Activated CD4-positive, alpha-beta T cell treated with anti-CD3 and anti-CD28 coated beads for 4 hours (primary cell): ENCODE measurements at regions not wholly inside any gene's neighbourhood (a gene's known extent, or its start where the extent isn't known, plus 50 kb on each side); places are given as distances from the start of the nearest gene placed in this dataset.
"Not testable (repeated sequence)": the region's sequence is repeated elsewhere in the genome, so short reads cannot be mapped to it uniquely, and the experiment has no call there.

Experiments
- DNase-seq, 2 donors: peaks; one replicate each; pipeline ENCODE4 v3.0.0-alpha.2; 2020

DNA sequence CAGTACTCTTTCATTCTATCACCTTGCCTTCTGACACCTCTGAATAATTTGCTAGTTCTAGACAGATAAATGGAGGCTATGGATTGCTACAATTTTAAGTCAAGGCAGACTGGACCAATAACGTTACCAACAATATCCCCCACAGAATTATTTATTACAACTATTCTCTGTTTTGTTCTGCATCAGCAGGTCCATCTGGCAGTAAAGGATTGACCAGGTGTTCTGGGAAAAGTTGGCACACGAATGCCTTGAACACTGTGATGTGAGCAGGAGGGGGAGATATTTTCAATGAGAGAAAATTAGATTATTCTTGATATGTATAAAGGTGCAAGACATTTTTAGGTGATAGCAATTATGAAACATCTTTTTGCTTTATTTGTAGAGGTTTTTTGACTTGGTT is 718.8 kb upstream of the TMPRSS15 start:
- no peak for DNase-seq

DNA sequence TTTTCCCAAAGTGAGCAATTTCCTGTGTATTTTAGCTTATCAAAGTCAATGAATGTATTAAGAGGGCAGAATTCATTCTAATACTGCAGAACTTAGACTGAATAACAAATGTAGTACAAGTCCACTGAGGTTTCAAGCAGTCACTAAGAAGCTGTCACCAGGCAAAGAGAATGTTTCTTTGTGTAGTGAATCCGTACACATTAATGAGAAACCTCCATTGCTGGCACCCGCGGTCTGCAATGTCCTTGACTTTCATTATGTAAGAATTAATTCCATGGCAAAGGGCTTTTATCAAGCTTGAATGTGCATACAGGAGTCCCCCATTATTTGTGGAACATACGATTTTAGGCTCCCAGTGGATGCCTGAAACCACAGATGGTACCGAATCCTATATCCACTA is 719.5 kb upstream of the TMPRSS15 start:
- DNase-seq: no peak

- no peak for DNase-seq
These were observed 719.9 kb upstream of the TMPRSS15 start for GRCh38 chr21:19123525-19123924.

GRCh38 chr21:19124691-19125090 is 721.1 kb upstream of the TMPRSS15 start:
- no peak for DNase-seq

GRCh38 chr21:19130379-19131028 is 726.9 kb upstream of the TMPRSS15 start:
- DNase-seq: no peak

- DNase-seq: no peak
These were observed 737.9 kb upstream of the TMPRSS15 start for GRCh38 chr21:19141511-19141910.

DNA sequence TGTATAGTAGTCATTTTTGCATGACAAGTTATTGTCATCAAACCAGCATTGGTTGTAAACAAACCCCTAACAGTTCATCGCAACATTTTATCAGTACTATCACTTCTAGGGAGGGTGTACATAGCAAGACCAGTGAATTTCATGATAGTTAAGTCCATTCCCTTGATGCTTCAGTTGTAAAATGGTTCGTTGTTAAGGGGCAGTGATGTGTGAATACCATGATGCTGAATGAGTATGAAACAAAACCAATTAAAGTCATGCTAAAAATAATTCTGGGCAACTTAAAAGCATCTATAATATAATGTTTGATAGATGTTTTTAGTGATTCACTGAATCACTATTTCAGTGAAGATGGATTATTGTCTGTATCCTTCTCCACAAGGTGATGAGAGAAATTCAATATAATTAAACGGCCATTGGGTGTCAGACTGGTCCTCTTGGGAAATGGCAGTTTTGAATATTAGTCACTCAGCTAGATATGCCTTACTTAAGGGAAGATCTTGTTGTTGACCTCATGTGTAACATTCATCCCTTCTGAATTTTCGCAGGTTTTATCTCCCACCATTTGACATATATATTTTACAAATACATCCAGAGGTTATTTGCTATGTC is 742.2 kb upstream of the TMPRSS15 start:
- DNase-seq: no peak

DNA sequence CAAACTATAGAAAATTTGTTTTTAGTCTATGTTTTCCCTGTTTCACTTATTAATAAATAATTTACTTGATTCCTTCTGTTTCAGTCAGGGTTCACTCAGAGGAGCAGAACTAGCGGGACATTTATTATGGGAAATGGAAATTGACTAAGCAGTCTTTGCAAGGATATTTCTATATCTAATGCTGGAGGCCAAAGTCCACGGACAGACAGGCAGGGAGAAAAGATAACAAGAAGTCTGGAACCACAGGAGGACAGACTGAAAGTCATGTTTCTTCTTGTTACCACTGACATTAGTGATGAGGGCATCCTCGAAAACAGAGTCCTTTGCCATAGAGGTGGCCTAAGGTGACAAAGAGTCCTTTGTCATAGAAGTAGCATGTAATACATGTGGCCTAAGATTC is 744.5 kb upstream of the TMPRSS15 start:
- DNase-seq: no peak

- DNase-seq: no peak
These were observed 768.0 kb upstream of the TMPRSS15 start for GRCh38 chr21:19171585-19171984.

GRCh38 chr21:19181604-19182140 is 778.1 kb upstream of the TMPRSS15 start:
- no peak for DNase-seq

GRCh38 chr21:19197950-19198349 is 794.4 kb upstream of the TMPRSS15 start:
- no peak for DNase-seq

DNA sequence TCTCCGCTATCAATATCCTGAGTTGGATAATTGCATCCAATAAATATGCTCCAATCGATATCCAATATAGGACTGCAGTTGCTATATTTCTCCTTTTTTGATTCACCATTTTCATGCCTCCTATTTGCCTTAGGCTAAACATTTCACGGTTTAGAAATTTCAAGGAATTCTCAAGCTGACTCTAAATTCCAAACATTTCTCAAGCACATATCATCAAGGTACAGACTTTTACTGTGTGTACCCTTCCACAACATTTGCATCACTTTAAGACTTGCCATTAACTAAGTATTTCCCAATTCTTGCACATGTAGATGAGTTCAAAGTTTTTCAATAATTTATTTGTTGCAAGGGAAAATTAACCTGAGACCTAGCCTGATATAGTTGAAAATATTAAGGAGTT is 795.2 kb upstream of the TMPRSS15 start:
- DNase-seq: no peak

- no peak for DNase-seq
These were observed 814.6 kb upstream of the TMPRSS15 start for GRCh38 chr21:19218163-19218562.

GRCh38 chr21:19224090-19224489 is 820.5 kb upstream of the TMPRSS15 start:
- DNase-seq: no peak

DNA sequence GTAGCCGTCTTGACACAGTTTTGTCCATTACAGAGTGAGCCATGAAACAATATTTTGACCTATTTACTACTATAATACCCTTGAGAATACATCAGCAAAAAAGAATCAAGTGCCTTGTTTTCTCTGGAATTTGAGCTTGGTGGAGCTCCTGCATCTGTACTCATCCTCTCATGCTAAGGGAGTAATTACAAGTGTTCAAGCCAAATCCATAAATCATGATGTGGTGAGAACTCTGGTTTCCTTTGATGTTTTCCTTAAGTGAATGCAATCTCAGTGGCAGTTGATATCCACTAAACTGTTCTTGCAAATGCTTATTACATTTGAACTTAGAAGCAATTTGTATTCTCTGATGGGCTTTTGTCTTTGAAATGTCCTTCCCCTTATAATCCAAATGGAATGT is 824.6 kb upstream of the TMPRSS15 start:
- DNase-seq: no peak

DNA sequence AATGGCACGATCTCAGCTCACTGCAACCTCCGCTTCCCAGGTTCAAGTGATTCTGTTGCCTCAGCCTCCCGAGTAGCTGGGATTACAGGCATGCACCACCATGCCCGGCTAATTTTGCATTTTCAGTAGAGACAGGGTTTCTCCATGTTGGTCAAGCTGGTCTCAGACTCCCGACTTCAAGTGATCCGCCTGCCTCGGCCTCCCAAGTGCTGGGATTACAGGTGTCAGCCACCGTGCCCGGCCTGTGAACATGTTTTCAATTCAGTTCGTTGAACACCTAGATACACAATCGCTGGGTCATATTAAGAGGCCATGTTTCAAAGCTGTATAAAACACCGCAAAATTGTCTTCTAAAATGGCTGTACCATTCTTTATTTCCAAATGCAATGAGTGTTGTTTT is 830.3 kb upstream of the TMPRSS15 start:
- not testable (repeated sequence) for DNase-seq

- DNase-seq: no peak
These were observed 832.6 kb upstream of the TMPRSS15 start for GRCh38 chr21:19236209-19236608.

DNA sequence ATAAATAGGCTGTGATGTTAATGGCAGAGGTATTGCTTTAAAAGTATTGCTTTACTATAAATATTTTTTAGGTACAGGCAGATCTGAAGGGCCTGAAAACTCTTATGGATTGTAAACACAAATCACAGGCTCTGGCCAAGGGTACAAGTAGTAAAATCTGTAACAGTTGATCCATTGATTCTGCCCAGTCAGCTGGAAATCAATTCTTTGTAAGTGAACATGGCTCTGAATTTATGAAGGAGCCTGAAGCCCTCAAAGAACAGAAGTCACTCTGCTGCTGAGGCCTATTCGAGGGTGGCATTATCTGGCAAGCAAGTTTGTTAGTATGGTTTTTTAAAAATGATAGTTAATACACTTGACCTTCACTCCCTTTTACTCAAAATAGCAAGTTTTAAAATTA is 834.0 kb upstream of the TMPRSS15 start:
- no peak for DNase-seq

GRCh38 chr21:19239696-19240095 is 836.1 kb upstream of the TMPRSS15 start:
- DNase-seq: no peak

GRCh38 chr21:19244502-19245187 is 841.1 kb upstream of the TMPRSS15 start:
- no peak for DNase-seq

GRCh38 chr21:19245188-19245580 is 841.6 kb upstream of the TMPRSS15 start:
- DNase-seq: no peak

DNA sequence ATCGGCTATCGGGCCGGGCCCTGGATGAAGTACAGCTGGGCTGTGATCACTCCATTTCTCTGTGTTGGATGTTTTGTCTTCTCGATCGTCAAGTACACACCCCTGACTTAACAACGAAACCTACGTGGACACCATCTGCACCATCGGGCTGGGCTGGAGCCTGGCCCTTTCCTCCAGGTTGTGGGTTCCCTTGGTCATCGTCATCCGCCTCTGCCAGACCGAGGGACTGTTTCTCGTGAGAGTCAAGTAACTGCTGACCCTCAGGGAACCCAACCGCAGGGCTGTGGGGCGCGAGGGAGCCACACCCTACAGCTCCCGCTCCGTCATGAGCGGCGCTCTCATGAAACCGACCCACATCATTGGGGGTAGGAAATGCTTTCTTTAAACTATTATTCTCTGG is 842.4 kb upstream of the TMPRSS15 start:
- no peak for DNase-seq

DNA sequence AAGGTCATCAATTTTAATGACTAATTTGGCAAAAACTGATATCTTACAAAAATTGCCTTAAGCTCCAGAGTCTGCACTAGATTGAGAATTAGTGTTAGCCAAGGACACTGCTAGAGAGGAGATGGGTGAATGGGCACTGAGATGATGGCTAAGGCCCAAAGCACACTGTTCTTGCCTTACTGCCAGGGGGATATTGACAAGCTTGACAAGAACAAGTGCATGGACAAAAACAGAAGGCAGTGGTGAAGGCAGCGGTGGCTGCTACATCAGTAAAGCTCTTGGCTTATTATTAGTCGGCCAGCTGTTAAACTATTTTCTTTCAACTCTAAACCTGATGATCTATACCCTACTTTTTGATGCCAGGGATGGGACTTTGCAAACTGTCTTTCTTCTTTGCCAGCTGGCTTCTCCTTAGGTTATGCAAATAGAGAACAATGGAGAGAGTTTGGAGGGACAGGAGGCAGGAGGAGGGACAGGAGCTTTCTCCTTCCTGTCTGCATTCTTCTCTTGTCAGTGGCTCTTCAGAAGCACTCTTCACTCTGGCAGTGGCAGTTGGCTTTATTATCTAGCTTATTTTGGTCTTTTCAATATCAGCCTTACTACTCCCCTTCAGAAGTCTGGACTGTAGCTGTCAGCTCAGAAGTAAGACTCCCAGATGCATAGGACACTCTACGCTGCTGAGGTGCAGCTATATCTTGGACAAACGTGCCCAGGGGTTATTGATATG is 853.5 kb upstream of the TMPRSS15 start:
- DNase-seq: no peak
